HG03457 (cell line): ENCODE measurements at regions not wholly inside any gene's neighbourhood (a gene's known extent, or its start where the extent isn't known, plus 50 kb on each side); places are given as distances from the start of the nearest gene placed in this dataset.
"Not testable (repeated sequence)": the region's sequence is repeated elsewhere in the genome, so short reads cannot be mapped to it uniquely, and the experiment has no call there.

Experiments
- ATAC-seq: cut with Tn5 transposase; IDR thresholded peaks from one replicate; pipeline ENCODE4 v1.9.1; 2021; ENCODE audit warnings: moderate number of reproducible peaks; ENCODE audit not compliant: unreplicated experiment

DNA sequence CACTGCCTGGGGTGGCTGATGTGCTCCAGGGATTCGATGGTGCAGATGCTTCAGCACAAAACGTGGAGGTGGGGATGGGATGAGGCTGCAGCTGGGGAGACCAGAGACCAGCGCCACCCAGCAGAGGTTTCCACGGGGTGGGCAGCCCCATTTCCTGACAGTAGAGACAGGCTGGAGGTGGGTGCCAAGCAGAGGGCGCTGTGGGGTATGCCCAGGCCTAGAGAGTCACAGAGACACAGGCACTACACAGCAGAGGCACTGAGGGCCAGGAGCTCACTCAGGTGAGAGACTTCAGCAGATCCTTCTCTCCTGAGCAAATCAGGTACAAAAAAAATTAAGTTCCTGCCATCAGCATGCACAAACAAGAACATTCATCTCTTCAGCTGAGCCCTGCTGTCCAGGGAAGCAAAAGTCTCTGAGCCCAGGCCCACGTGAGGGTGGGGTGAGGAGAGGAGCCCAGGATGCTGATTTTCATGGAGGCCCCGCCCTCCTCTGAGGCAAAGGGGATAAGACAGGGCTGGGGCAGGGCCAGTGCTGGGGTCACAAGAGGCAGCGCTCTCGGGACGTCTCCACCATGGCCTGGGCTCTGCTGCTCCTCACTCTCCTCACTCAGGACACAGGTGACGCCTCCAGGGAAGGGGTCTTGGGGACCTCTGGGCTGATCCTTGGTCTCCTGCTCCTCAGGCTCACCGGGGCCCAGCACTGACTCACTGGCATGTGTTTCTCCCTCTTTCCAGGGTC, 53.1 kb downstream of the GGTLC2 start:
- no peak for ATAC-seq

DNA sequence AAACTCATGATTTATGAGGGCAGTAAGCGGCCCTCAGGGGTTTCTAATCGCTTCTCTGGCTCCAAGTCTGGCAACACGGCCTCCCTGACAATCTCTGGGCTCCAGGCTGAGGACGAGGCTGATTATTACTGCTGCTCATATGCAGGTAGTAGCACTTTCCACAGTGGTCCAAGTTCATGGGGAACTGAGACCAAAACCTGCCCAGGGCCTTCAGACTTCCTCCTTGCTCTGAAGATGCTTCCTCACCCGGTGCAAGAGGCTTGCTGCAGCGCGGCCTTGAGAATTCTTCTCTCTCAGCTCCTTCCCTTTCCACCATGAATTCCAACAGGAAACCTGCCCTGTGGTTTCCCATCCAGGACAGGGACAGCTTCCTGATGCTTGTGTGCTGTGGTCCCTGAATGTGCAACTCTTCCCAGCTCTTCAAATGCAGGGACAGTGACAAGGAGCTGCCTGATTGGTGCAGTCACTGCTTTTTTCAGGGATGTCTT, 53.9 kb downstream of the GGTLC2 start:
- no peak for ATAC-seq

DNA sequence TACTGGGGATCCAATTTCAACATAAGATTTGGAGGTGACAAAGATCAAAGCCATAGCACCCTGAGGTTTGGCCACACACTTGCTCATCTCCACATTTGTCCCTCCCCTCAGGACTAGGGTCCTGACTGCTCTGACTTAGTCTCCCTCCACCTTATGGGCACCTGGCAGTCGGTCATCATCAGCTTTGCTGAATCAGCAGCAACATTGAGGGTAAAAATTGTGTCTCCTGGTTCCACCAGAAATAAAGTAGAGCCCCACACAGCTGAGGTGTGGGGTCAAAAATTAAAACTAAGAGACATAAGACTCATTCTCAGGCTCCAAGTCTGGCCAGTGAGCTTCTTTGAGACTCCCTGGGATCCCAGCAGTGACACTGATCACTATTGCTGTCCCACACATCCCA, 56.2 kb downstream of the GGTLC2 start:
- no peak for ATAC-seq

DNA sequence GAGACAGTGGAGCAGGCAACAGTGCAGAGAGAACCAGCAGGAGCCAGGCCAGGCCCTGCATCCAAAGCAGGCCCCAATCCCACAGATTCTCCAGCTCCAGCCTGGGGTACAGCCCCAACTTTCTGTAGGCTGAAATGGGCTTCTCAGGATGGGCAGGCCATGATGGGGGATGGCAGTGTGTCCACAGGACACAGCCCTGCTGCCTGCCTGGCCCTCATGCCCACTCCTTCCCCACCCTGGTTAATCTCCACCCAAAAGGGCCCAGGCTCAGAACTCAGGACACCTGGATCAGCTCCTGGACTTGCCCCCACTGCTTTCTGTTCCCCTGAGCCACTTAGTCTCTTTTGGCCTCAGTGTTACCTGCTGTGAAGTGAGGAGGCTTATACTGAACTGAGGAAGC, 57.1 kb downstream of the GGTLC2 start:
- ATAC-seq = not testable (repeated sequence)

DNA sequence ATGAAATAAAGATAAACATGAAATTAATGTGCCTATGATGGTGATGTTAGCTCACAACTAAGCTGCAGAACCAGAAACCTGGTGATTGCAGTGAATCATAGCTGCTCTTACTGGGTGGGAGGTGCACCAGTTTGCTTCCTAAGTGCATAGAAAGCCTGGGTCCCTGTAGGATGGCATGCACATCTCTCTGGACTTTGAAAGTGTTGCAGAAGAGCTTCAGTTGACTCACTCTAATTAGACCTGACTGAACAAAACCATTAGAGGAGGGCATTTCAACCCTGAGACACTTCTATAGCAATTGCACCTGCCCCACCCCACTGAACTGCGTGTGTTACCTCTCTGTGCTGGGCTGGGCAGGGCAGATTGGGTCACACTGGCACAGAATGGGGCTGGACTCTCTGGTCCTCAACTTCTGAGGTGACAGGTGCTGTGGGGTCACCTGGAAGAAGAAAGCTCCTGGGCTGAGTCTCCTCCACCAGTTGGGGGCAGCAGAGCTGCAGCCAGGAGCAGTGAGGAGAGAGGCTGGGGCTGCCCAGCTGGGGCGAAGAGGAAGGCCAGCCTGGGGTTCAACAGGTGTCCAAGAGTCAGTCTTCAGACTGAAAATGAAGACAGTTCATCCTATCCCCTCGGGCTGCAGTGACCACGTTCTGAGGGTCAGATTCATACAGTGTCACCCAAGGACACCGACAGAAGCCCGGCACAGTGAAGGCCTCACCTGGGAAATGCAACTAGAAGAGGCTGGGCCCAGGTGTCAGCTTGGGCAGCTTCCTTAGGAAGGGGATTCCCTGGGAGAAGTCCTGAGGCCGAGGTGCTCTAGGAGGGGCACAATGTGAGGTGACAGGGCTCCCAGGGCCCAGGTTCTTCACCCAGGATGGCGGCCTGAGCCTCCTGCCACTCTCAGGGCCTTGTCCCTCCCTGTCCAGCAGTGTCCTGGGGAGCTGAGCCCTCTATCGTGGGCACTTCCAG, 58.1 kb downstream of the GGTLC2 start:
- ATAC-seq = no peak

DNA sequence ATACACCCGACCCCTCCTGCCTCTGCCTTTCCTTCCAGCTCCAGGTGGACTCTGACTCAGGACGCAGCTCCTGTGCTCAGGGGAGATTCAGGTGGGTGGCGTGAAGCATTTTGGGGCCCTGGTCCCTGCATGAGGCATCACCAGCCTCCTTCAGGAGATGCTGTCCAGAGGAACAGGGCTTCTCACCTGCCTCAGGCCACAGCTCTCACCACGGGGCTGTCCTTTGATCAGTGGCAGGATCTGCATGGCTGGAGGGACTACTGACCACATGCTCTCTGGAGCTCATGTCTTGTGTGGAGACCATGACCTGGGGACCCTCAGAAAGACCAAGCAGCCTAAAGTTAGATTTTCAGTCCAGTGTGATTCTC, 58.8 kb downstream of the GGTLC2 start:
- no peak for ATAC-seq

DNA sequence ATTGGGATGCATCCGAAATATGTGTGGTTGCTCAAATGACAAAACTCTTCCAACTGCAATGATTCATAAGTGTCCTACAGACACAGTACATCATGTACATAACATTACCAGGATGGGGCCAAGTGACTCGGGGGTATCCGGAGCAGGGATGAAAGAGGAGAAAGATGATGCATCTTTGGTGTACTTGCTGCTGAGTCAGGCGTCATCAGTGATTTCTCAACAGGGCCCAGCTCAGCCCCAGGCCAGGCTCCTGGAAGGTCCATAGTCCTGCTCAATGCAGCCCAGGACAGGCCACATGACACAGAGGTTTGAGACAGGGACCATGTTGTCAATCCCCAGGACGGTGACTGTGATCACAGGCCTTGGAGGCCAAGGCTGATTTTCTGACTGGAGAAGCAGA, 59.3 kb downstream of the GGTLC2 start:
- ATAC-seq = no peak

DNA sequence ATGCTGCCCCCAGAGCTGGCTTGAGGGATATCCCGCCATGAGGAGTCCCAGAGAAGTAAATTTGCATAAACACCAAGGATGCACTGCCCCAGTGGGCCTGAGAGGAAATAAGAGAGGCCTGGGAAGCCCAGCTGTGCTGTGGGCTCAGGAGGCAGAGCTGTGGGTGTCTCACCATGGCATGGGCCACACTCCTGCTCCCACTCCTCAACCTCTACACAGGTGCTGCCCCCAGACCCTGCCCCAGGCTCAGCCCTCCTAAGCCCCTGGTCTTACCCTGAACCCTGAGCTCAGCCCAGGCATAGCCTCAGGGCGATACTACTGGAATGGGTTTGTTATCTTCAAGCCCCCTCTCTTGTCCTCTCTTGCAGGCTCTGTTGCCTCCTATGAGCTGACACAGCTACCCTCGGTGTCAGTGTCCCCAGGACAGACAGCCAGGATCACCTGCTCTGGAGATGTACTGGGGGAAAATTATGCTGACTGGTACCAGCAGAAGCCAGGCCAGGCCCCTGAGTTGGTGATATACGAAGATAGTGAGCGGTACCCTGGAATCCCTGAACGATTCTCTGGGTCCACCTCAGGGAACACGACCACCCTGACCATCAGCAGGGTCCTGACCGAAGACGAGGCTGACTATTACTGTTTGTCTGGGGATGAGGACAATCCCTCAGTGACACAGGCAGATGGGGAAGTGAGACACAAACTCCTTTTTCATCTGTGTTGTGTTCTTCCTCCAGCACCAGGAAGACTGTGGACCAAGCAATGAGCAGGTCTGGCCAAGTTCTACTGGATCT, 59.9 kb downstream of the GGTLC2 start:
- ATAC-seq = no peak

DNA sequence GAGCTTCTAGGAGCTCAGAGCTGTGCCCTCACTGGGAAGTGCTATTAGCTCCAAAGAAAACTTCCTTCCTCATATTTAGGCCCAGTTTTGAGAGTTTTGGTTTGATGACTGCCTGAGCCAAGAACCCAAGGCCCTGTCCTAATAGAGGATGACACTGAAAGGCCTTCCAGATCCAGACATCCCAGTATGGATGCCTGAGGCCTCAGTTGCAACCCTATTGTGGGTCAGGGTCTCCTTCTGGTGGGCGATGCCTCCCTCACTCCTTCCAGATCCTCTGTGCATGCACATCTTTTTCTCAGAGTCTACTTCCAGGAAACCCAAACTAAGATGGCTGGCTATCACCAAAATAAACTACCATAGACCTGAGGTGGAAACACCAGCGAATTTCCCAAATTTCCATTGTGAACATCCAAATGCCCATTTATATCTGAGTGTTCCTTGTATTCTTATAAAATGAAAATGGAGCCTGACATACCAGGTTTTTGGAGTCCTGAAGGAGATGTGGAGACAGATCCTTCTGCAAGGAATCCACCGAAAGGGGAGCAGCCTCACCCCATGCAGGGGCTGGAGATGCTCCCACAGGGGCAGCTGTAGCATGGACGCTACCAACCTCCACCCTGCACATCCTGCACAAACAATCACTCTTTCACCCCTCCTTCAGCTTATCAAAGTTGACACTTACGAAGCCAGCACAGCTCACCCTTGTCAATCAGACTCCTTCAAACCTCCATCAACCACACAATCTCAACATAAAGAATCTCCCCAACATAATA, 61.1 kb downstream of the GGTLC2 start:
- no peak for ATAC-seq

DNA sequence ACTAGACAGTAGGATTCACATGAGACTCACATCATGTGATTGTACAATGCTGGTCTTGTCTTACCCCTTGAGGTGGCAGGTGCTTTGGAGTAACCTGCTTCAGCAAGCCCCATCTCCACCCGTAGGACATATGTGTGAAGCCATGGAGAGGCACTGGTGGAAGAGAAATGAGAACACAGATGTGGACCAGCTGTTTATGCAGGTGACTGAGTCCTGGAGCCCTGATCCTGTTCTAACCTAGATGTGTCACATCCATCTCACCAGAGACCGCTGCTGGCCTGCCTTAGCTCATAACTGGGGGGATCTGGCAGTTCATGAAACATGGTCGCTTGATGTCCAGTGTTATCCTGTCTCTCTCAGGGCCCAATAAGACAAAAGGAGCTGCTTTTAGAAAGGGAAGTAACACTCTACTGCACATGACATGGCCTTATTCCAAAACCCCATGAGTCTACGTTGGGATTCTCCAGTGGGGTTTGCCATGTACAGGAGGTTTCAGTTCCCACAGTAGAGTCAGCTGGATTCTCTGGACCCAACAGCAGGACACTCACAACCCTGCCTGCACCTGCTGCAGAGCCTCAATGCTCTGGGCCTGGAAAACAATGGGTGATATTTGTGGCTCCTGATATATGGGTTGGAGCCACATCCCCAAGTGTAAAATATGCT, 62.0 kb downstream of the GGTLC2 start:
- ATAC-seq = no peak

DNA sequence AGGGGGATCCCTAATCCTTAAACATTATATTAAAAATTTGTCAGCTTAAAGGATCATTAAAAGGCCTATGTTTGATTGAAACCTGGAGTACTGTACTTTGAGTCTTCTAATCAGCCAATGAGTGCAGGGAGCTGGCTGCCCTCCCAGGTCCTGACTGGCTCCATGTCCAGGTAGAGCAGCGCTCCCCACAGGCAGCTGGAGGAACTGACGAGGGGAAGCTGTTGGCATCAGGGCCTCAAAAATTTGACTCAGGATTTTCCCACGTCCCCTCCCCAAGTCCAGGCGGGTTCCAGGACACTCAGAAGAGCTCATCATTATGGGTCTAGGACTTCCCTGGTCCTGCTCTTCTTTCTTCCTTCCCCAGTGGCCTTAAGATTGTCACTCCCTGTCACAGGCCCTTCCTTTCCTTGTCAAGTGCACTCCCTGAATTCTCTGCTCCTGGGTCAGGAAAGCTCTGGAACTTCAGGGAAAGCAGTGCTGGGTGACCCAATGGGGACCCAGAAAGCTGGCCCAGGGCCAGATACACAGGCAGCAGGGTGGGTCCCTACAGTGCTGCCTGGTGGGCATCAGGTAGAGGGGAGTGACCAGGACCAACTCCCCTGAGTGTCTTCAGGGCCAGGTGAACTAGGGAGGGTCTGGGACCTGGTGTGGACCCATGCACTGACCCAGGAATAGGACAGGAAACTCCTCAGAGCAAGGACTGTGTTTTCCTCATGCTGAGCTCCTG, 65.5 kb downstream of the GGTLC2 start:
- ATAC-seq = no peak

DNA sequence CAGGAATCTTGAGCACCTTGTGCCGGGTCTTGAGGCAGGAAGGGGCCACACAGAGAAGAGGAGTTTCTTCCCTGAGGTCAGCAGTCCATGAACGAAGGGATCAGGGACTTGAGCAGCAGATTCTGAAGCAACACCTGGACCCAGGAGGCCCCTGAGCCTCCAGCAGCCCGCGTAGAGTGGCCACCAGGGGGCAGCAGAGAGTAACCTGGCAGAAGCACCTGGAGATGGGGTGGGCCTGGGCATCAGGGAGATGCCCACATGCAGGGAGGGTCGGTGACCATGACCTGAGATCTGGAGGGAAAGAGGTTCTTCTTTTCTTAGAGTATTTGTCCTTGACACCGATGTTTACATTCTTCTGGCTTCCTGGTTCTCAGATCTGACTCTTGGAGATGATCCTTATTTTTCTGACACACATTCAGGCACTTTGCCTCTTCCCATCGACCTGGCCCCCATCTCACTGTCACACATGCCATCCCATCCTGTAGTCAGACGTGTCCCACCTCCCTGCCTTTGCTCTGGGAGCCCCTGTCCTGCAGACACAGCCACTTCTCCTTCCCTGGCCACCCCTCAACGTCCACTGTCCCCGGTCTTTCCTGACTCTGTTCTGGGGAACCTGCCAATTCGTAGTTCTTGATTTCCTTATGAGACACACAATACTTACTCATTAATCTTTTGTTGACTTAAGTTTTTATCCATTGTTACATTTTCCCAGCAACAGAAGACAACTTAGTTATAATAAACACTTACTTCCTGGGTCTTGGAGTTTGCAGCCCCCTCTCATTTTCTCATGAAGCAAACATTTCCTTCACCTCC, 66.5 kb downstream of the GGTLC2 start:
- ATAC-seq = no peak

DNA sequence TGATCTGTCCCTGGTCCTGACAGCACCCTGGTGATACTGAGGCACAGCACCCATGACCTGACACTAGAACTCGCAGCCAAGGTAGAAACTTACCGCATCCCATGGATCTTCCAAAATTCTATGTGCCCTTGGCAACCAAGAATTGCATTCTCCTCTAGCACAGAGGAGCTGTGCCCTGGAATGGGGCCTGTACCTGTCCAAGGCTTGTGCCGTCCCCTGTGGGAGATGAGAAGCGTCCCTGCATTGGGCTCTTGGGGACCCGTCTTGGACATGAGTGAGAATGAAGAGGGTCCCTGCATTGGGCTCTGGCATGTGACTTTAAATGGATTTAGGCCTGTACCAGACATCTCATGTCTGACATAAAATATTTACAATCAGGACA, 67.1 kb downstream of the GGTLC2 start:
- ATAC-seq = no peak

DNA sequence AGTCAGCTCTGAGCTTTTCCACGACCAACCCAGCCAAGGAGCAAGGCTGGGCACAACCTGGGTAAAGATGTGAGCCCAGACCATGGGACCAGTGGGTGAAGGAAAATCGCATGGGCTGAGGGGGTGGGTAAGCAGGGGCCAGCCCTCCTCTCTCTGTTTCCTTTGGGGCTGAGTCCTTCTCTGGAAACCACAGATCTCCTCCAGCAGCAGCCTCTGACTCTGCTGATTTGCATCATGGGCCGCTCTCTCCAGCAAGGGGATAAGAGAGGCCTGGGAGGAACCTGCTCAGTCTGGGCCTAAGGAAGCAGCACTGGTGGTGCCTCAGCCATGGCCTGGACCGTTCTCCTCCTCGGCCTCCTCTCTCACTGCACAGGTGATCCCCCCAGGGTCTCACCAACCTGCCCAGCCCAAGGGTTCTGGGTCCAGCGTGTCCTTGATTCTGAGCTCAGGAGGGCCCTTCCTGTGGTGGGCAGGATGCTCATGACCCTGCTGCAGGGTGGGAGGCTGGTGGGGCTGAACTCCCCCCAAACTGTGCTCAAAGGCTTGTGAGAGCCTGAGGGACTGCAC, 67.8 kb downstream of the GGTLC2 start:
- ATAC-seq = no peak

DNA sequence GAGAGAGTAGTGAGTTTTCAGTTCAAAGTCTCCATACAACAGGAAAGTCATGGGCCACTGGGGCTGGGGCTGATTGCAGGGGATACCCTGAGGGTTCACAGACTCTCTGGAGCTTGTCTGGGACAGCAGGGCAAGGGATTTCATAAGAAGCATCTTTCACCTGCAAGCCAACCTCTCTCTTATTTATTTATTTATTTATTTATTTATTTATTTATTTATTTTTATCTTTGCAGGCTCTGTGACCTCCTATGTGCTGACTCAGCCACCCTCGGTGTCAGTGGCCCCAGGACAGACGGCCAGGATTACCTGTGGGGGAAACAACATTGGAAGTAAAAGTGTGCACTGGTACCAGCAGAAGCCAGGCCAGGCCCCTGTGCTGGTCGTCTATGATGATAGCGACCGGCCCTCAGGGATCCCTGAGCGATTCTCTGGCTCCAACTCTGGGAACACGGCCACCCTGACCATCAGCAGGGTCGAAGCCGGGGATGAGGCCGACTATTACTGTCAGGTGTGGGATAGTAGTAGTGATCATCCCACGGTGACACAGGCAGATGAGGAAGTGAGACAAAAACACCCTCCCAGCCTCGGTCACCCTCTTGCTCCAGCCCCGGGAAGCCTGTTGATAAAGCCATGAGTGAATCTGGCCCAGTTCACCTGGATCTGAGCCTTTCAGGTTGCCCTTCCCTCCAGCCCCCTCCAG, 68.4 kb downstream of the GGTLC2 start:
- ATAC-seq = no peak

DNA sequence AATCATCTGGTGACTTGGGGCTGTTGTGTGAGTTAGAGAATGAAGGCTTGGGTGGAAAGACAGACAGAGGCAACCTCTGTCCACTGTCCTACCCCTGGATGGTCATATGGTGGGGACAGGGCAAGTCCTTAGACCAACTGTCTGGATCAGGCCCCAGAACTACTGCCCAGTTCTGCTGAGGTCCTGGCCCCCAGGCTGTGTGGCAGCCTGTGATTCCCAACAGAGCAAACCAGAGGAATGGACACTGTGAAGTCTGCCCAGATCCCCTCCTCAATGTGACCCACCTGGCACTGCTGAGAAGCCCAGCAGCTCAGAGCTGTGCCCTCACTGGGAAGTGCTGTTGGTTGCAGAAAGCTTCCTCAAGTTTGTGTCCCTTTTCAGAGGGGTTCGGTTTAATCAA, 69.0 kb downstream of the GGTLC2 start:
- ATAC-seq = no peak

DNA sequence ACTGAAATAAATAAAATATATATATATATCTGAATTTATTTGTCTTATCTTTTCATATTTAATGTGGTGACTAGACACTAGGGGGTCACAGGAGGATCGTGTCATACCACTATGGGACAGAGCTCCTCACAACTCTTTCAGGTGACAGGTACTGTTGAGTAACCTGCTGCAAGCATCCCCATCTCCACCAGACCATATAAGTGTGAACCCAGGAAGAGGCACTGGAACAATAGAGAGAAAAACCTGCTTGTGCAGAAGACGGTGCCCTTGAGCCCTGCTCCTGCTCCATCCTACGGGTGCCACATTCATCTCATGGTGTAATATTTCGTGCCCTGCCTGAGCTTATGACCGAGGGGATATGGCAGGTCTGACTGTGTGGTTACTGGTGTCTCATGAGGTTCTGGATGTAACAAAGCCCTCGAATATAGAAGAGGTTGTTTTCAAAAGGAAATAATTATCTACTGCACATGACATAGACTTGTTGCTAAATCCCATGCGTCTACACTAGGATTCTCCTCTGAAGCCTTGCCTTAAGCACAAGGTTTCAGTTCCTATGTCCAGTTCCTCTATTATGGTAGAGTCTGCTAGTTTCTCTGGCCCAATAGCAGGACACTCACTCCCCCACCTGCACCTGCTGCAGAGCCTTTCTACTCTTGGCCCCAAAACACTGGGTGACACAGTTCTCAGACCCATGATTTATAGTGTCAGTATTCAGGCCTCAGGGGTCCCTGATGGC, 70.4 kb downstream of the GGTLC2 start:
- no peak for ATAC-seq
